IMR-90 (cell line): ENCODE measurements at regions not wholly inside any gene's neighbourhood (a gene's known extent, or its start where the extent isn't known, plus 50 kb on each side); places are given as distances from the start of the nearest gene placed in this dataset.
"Not testable (repeated sequence)": the region's sequence is repeated elsewhere in the genome, so short reads cannot be mapped to it uniquely, and the experiment has no call there.

Experiments
- ATAC-seq: fragments of 200-7000 bp; cut with Tn5 transposase; 2 replicates; pipeline ENCODE4 v1.9.1; 2020; ENCODE audit warnings: low read depth, mild to moderate bottlenecking, moderate library complexity
- BruUV-seq: library from RNA; stranded (reverse); fragments of 400-500 nt; replicated peaks from 2 replicates; lab custom pipeline; 2021; lab: Mats Ljungman, UMichigan
- CTCF ChIA-PET: fragments of 300-600 bp; formaldehyde crosslinking; extraction: SDS; loops from one replicate; lab custom pipeline; 2021; ENCODE audit warnings: antibody characterized with exemption; lab: Yijun Ruan, JAX
- POLR2A ChIA-PET: fragments of 300-600 bp; sonication (Branson Sonifier 250); formaldehyde crosslinking; loops from one replicate; lab custom pipeline; 2022; ENCODE audit warnings: antibody characterized with exemption; ENCODE audit not compliant: unreplicated experiment; lab: Charles Lee
- DNase-seq: peaks from one replicate; pipeline ENCODE4 v3.0.0; 2013
- H2AFZ ChIP-seq: replicated peaks from 2 replicates; pipeline ENCODE3; 2013; ENCODE audit warnings: low read length, mild to moderate bottlenecking; ENCODE audit not compliant: poor library complexity
- H2AK5ac ChIP-seq: 2 replicates; pipeline ENCODE4 v1.6.1; 2013; ENCODE audit warnings: low read depth, low read length, inconsistent platforms
- H2AK9ac ChIP-seq: replicated peaks from 2 replicates; pipeline ENCODE3; 2013; ENCODE audit warnings: mild to moderate bottlenecking, low read depth, low read length, moderate library complexity; ENCODE audit not compliant: poor library complexity
- H2BK120ac ChIP-seq: 2 replicates; pipeline ENCODE4 v1.6.1; 2013; ENCODE audit warnings: low read depth, low read length, inconsistent platforms
- H2BK15ac ChIP-seq: 3 replicates; pipeline ENCODE4 v1.6.1; 2013; ENCODE audit warnings: low read depth, low read length, inconsistent platforms
- H2BK20ac ChIP-seq: 2 replicates; pipeline ENCODE4 v1.6.1; 2013; ENCODE audit warnings: low read depth, mild to moderate bottlenecking, inconsistent platforms, low read length, moderate library complexity
- H2BK5ac ChIP-seq: 2 replicates; pipeline ENCODE4 v1.6.1; 2013; ENCODE audit warnings: mild to moderate bottlenecking, low read depth, low read length, inconsistent platforms; ENCODE audit not compliant: poor library complexity, severe bottlenecking
- H3K14ac ChIP-seq: replicated peaks from 2 replicates; pipeline ENCODE4 v1.6.1; 2013; ENCODE audit warnings: low read depth, low read length, inconsistent platforms
- H3K18ac ChIP-seq: 2 replicates; pipeline ENCODE4 v1.6.1; 2013; ENCODE audit warnings: low read depth, low read length, control low read depth
- H3K23ac ChIP-seq: 2 replicates; pipeline ENCODE4 v1.6.1; 2013; ENCODE audit warnings: low read depth, low read length, inconsistent platforms
- H3K27ac ChIP-seq: 2 replicates; pipeline ENCODE4 v1.5.1; 2013; ENCODE audit warnings: mild to moderate bottlenecking, control low read depth, low read length; ENCODE audit not compliant: insufficient read depth
- H3K27me3 ChIP-seq: 2 replicates; pipeline ENCODE4 v1.6.1; 2013; ENCODE audit warnings: low read length; ENCODE audit not compliant: control insufficient read depth, insufficient read depth
- H3K36me3 ChIP-seq: 2 replicates; pipeline ENCODE4 v1.6.1; 2013; ENCODE audit warnings: low read length, mixed read lengths; ENCODE audit not compliant: control insufficient read depth, insufficient read depth
- H3K4ac ChIP-seq: 2 replicates; pipeline ENCODE4 v1.6.1; 2013; ENCODE audit warnings: low read depth, low read length, inconsistent platforms
- H3K4me1 ChIP-seq: 2 replicates; pipeline ENCODE4 v1.6.1; 2013; ENCODE audit warnings: low read length, mixed read lengths; ENCODE audit not compliant: control insufficient read depth, insufficient read depth
- H3K4me2 ChIP-seq: 2 replicates; pipeline ENCODE4 v1.6.1; 2013; ENCODE audit warnings: low read depth, mild to moderate bottlenecking, control low read depth, low read length, moderate library complexity
- H3K4me3 ChIP-seq: 2 replicates; pipeline ENCODE4 v1.5.1; 2013; ENCODE audit warnings: low read depth, mild to moderate bottlenecking, control low read depth, low read length, moderate library complexity; ENCODE audit not compliant: insufficient read depth
- H3K56ac ChIP-seq: 2 replicates; pipeline ENCODE4 v1.6.1; 2013; ENCODE audit warnings: low read length, inconsistent platforms; ENCODE audit not compliant: insufficient read depth; ENCODE audit errors: extremely low read depth
- H3K79me1 ChIP-seq, 2 experiments: 2 replicates each; pipeline ENCODE4 v1.6.1; 2013; ENCODE audit warnings: low read length in 2 of 2, inconsistent platforms in 1 of 2, low read depth in 1 of 2
- H3K9ac ChIP-seq: 2 replicates; pipeline ENCODE4 v1.6.1; 2013; ENCODE audit warnings: low read depth, low read length, control low read depth
- H3K9me1 ChIP-seq: 2 replicates; pipeline ENCODE4 v1.6.1; 2013; ENCODE audit warnings: low read length, inconsistent platforms; ENCODE audit not compliant: insufficient read depth
- H3K9me3 ChIP-seq: 2 replicates; pipeline ENCODE4 v1.6.1; 2013; ENCODE audit warnings: low read length; ENCODE audit not compliant: control insufficient read depth, insufficient read depth
- H4K20me1 ChIP-seq: 2 replicates; pipeline ENCODE4 v1.6.1; 2013; ENCODE audit warnings: low read length, inconsistent platforms; ENCODE audit not compliant: insufficient read depth
- H4K5ac ChIP-seq: 2 replicates; pipeline ENCODE4 v1.6.1; 2013; ENCODE audit warnings: mild to moderate bottlenecking, low read depth, low read length, control low read depth
- H4K8ac ChIP-seq, 2 experiments: 2 replicates each; pipeline ENCODE4 v1.6.1; 2013; ENCODE audit warnings: low read depth in 2 of 2, low read length in 2 of 2, control low read depth in 1 of 2, inconsistent platforms in 1 of 2
- H4K91ac ChIP-seq: 2 replicates; pipeline ENCODE4 v1.6.1; 2013; ENCODE audit warnings: low read depth, low read length, inconsistent platforms; ENCODE audit not compliant: insufficient read depth
- WGBS, 2 experiments: methylation state at CpG; one replicate each; pipeline versions ENCODE4 v1.1.5 to v1.1.7; 2013; ENCODE audit warnings: missing lambda C conversion rate in 2 of 2; ENCODE audit not compliant: insufficient read length in 1 of 2; ENCODE audit errors: extremely low coverage in 2 of 2; 5-methylcytosine and 5-hydroxymethylcytosine counted together
- dilution Hi-C: fragments of 300-500 bp; cut with HindIII; formaldehyde crosslinking; loops from one replicate; pipeline ENCODE4 v1.14.3; 2018; ENCODE audit warnings: low sequenced_read_pairs; ENCODE audit not compliant: unreplicated experiment
- in situ Hi-C: fragments of 300-500 bp; cut with MboI; formaldehyde crosslinking; loops from 3 replicates; pipeline ENCODE4 v1.14.3; 2019; ENCODE audit warnings: low sequenced_read_pairs, inconsistent platforms, mixed read lengths
- intact Hi-C: fragments of 100-400 bp; cut with micrococcal nuclease; formaldehyde crosslinking; loops from 2 replicates; pipeline ENCODE4 v1.10.0; 2022

GRCh38 chr7:80019809-80020207 lies 114.8 kb upstream of the GNAI1 start:
- H3K56ac ChIP-seq, H3K9me1 ChIP-seq, dilution Hi-C loops, H2AFZ ChIP-seq, H3K9ac ChIP-seq, H3K4me2 ChIP-seq, H3K4me3 ChIP-seq, H3K9me3 ChIP-seq, H3K79me1 ChIP-seq, BruUV-seq, H3K36me3 ChIP-seq, ATAC-seq, H3K27me3 ChIP-seq, H3K4me1 ChIP-seq, H2AK9ac ChIP-seq, POLR2A ChIA-PET, CTCF ChIA-PET, H3K23ac ChIP-seq, DNase-seq, H3K27ac ChIP-seq, H4K20me1 ChIP-seq: not testable (repeated sequence)
- H3K14ac ChIP-seq, result peak overlapping the region; percentile 23; the same call in 1 of the 2 replicates
- H2BK5ac ChIP-seq, result peak overlapping the region; percentile 86
- H2BK20ac ChIP-seq, result peak overlapping the region; percentile 90
- H4K5ac ChIP-seq, result peak overlapping the region; percentile 69; the same call in 1 of the 2 replicates
- H2BK15ac ChIP-seq, result peak overlapping the region; percentile 1; the same call in 2 of the 3 replicates
- WGBS, 2 experiments, result no CpG with 5 or more reads among the region's 4 CpGs
- peak overlapping the region; percentile 84 for H3K4ac ChIP-seq
- in situ Hi-C loops, result loop anchor here (10.0 kb wide), 1 partner anchor 205 kb away; no protein-coding TSS in a partner anchor
- peak overlapping the region in 1 of 2 experiments; percentile 87; a peak in 3 of 4 replicates for H4K8ac ChIP-seq
- peak overlapping the region; percentile 92 for H2BK120ac ChIP-seq
- peak overlapping the region; percentile 60; the same call in 1 of the 2 replicates for H3K18ac ChIP-seq
- H4K91ac ChIP-seq, result peak overlapping the region; percentile 81
- H2AK5ac ChIP-seq, result peak overlapping the region; percentile 88
- intact Hi-C loops, result loop anchor here (1.0 to 5.0 kb wide), 6 partner anchors 88 to 722 kb away; partner anchors contain the start of gene MAGI2
